22Rv1 (cell line): ENCODE measurements at regions not wholly inside any gene's neighbourhood (a gene's known extent, or its start where the extent isn't known, plus 50 kb on each side); places are given as distances from the start of the nearest gene placed in this dataset.

Source experiments
- CTCF ChIP-seq: fragments of 450-650 bp; IDR thresholded peaks from 2 replicates; pipeline ENCODE4 v1.5.1; 2017; ENCODE audit warnings: mild to moderate bottlenecking
- ZFX ChIP-seq: fragments of 450-650 bp; IDR thresholded peaks from 2 replicates; pipeline ENCODE4 v1.6.1; 2017; ENCODE audit warnings: antibody characterized with exemption, borderline replicate concordance

DNA sequence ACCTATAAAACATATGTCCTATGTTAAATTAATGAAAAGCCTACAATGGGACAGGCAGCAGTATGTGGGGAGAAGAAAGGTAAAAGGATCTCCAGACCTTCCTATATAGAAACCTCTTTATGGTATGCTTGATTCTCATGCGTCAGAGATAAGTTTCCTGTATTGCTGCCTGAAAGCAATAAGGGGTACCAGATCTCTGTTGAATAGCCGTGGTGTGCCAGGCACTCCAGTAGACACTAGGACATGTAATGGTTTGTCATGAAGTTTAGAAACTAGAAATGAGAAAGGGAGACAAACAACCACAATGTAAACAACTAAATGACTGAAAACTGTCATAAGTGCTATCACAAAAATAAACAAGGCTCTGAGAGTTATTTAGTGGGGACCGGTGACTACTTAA, 168.1 kb downstream of the EFHB start:
- TF ChIP-seq CTCF: no peak
- TF ChIP-seq ZFX: no peak
